Sigmoid colon (tissue), 6 donors: ENCODE measurements at regions not wholly inside any gene's neighbourhood (a gene's known extent, or its start where the extent isn't known, plus 50 kb on each side); places are given as distances from the start of the nearest gene placed in this dataset.

Experiments
- DNase-seq: peaks from one replicate; pipeline ENCODE4 v3.0.0-alpha.2; 2019
- H3K27ac ChIP-seq, 4 donors: fragments of 200-600 bp; sonication (generic); one replicate each; pipeline ENCODE4 v1.5.1; 2016 to 2019; ENCODE audit warnings: mild to moderate bottlenecking in 1 of 4
- H3K27me3 ChIP-seq, 3 donors: fragments of 200-600 bp; sonication (generic); one replicate each; pipeline ENCODE4 v1.5.1; 2019; ENCODE audit warnings: mild to moderate bottlenecking in 1 of 3
- H3K36me3 ChIP-seq, 4 donors: fragments of 200-600 bp; sonication (generic); one replicate each; pipeline ENCODE4 v1.5.1; 2016 to 2019
- H3K4me1 ChIP-seq, 4 donors: fragments of 200-600 bp; sonication (generic); one replicate each; pipeline ENCODE4 v1.5.1; 2017 to 2019
- H3K4me3 ChIP-seq, 4 donors: fragments of 200-600 bp; sonication (generic); one replicate each; pipeline ENCODE4 v1.5.1; 2017 to 2019; ENCODE audit warnings: mild to moderate bottlenecking in 2 of 4, moderate library complexity in 1 of 4
- H3K9me3 ChIP-seq, 4 donors: fragments of 200-600 bp in 3 of 4; sonication (generic) in 3 of 4; one replicate each; pipeline versions ENCODE4 v1.5.1 to v1.6.1; 2013 to 2019
- EP300 ChIP-seq, 4 donors: sonication (generic); formaldehyde crosslinking; IDR thresholded peaks; one replicate each; pipeline ENCODE4 v1.6.1; 2017; ENCODE audit warnings: antibody characterized with exemption in 4 of 4
- POLR2A ChIP-seq, 2 donors: fragments of 450-650 bp; IDR thresholded peaks; one replicate each; pipeline ENCODE4 v1.6.1; 2016; ENCODE audit warnings: antibody characterized with exemption in 2 of 2, mild to moderate bottlenecking in 2 of 2, moderate library complexity in 2 of 2
- POLR2AphosphoS5 ChIP-seq, 4 donors: sonication (generic); formaldehyde crosslinking; IDR thresholded peaks; one replicate each; pipeline ENCODE4 v1.6.1; 2017; ENCODE audit warnings: antibody characterized with exemption in 4 of 4
- WGBS, 2 donors: extraction: QIAGEN DNeasy Blood & Tissue Kit; methylation state at CpG; one replicate each; pipeline ENCODE4 v1.1.7; 2013; 5-methylcytosine and 5-hydroxymethylcytosine counted together
- intact Hi-C: fragments of 100-400 bp; cut with DNase I; formaldehyde crosslinking; loops from one replicate; pipeline ENCODE4 v1.15.1; 2023
- TF ChIP-seq, protein P1 (sequence below), 4 experiments: fragments of 450-650 bp in 3 of 4; fragments of 200-600 bp in 1 of 4; IDR thresholded peaks; one replicate each; pipeline ENCODE4 v1.5.1; 2016 to 2019; ENCODE audit warnings: antibody characterized with exemption in 4 of 4, mild to moderate bottlenecking in 3 of 4, moderate library complexity in 2 of 4
- donor health status: healthy with polysubstance abuse.
- donor health status: healthy.

DNA sequence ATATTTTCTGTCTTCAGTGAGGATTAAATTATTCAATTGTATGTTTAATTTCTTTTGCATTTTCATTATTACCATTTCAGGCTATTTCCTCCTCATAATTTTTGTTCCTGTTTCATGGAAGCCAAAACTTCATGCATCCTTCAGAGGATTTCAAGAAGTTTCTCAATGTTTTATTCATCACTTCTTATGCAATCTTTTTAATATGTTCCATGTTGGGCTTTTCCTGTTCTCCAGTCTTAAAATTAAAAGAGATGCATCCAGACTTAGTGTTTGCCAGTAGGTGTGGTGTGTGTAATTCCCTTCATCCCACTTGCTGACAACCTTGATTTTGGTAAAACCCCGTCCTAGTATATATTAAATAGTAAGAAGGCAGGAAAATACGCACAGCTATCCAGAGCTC lies 190.0 kb downstream of the EN1 start:
- no peaks in the 10 kb centered on the region for H3K9me3 ChIP-seq
- H3K27ac ChIP-seq = no peak overlapping the region
- no peaks in the 10 kb centered on the region for H3K36me3 ChIP-seq
- no peak for DNase-seq
- TF ChIP-seq POLR2AphosphoS5 (IDR thresholded peaks at IDR 0.05) = no peak
- TF ChIP-seq, protein P1, sequence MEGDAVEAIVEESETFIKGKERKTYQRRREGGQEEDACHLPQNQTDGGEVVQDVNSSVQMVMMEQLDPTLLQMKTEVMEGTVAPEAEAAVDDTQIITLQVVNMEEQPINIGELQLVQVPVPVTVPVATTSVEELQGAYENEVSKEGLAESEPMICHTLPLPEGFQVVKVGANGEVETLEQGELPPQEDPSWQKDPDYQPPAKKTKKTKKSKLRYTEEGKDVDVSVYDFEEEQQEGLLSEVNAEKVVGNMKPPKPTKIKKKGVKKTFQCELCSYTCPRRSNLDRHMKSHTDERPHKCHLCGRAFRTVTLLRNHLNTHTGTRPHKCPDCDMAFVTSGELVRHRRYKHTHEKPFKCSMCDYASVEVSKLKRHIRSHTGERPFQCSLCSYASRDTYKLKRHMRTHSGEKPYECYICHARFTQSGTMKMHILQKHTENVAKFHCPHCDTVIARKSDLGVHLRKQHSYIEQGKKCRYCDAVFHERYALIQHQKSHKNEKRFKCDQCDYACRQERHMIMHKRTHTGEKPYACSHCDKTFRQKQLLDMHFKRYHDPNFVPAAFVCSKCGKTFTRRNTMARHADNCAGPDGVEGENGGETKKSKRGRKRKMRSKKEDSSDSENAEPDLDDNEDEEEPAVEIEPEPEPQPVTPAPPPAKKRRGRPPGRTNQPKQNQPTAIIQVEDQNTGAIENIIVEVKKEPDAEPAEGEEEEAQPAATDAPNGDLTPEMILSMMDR (IDR thresholded peaks at IDR 0.05) = no peak
- no peak for TF ChIP-seq POLR2A (IDR thresholded peaks at IDR 0.05)
- TF ChIP-seq EP300 (IDR thresholded peaks at IDR 0.05) = no peak
- no peaks in the 10 kb centered on the region for H3K4me1 ChIP-seq
- intact Hi-C loops = no loop called here
- 89 to 92% methylated on average over 2 of the region's 2 CpGs for WGBS, 2 donors
- no peaks in the 10 kb centered on the region for H3K27me3 ChIP-seq
- H3K4me3 ChIP-seq = no peak overlapping the region

DNA sequence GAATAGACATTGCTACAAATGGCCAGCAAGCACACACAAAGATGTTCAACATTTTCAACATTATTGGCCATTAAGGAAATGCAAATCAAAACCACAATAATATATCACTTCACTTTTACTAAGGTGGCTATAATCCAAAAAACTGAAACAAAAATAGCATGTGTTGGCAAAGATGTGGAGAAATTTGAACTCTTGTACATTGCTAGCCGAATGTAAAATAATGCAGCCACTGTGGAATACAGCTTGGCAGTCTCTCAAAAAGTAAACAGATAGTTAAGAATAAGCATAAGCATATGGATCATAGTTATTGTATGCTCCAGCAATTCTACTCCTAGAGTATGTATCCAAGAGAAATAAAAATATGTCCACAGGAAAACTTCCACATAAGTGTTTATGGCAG lies 192.5 kb downstream of the EN1 start:
- DNase-seq = no peak
- TF ChIP-seq EP300 (IDR thresholded peaks at IDR 0.05) (no peak), POLR2A (IDR thresholded peaks at IDR 0.05) (no peak), POLR2AphosphoS5 (IDR thresholded peaks at IDR 0.05) (no peak)
- TF ChIP-seq, protein P1 (IDR thresholded peaks at IDR 0.05) = no peak
- Histone ChIP-seq H3K4me1 (no peaks in the 10 kb centered on the region), H3K9me3 (peaks cover 0 to 2% (median 0%) of the 10 kb centered on the region in 4 donors), H3K27me3 (no peaks in the 10 kb centered on the region), H3K27ac (no peak overlapping the region), H3K4me3 (no peak overlapping the region), H3K36me3 (no peaks in the 10 kb centered on the region)
- intact Hi-C loops = no loop called here
- 25 to 50% methylated on average over 1 of the region's 1 CpG for WGBS, 2 donors

DNA sequence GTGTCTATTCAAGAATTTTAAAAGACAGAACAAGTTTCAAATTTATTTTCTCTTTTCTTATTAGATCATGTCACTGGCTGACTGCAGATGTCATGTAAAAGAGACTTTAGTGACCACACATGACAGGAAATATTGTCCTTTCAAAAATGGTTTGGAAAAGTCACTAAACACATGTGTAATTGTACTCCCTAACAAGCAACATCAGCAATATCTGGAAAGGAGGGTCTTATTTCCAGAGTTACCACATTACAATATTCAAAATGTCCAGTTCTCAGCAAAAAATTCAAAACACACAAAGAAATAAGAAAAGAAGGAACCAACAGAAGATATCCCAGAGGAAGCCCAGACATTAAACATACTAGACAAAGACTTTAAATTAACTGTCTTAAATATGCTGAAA lies 197.1 kb downstream of the EN1 start:
- DNase-seq = no peak
- Histone ChIP-seq H3K4me1 (no peaks in the 10 kb centered on the region), H3K36me3 (no peaks in the 10 kb centered on the region), H3K9me3 (peaks cover 0 to 2% (median under 1%) of the 10 kb centered on the region in 4 donors), H3K27ac (no peak overlapping the region), H3K4me3 (no peak overlapping the region), H3K27me3 (no peaks in the 10 kb centered on the region)
- intact Hi-C loops = no loop called here
- TF ChIP-seq POLR2A (IDR thresholded peaks at IDR 0.05) (no peak), POLR2AphosphoS5 (IDR thresholded peaks at IDR 0.05) (no peak), EP300 (IDR thresholded peaks at IDR 0.05) (no peak)
- TF ChIP-seq, protein P1 (IDR thresholded peaks at IDR 0.05) = no peak

DNA sequence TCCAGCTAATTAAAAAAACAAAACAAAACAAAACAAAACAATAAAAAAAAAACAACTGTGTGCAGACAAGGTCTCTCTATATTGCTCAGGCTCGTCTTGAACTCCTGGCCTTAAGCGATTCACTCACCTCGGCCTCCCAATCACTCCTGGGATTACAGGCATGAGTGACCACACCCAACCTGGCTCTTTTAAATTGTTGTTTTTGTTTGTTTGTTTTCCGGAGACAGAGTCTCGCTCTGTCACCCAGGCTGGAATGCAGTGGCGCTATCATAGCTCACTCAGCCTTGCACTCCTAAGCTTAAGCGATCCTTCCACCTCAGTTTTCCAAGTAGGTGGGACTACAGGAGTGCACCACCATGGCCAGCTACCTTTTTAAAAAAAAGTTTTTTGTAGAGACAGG lies 201.6 kb downstream of the EN1 start:
- no peak for TF ChIP-seq EP300 (IDR thresholded peaks at IDR 0.05)
- no peak for TF ChIP-seq POLR2A (IDR thresholded peaks at IDR 0.05)
- TF ChIP-seq, protein P1 (IDR thresholded peaks at IDR 0.05) = no peak
- no peak for TF ChIP-seq POLR2AphosphoS5 (IDR thresholded peaks at IDR 0.05)
- no peaks in the 10 kb centered on the region for H3K27me3 ChIP-seq
- H3K9me3 ChIP-seq = peaks cover 0 to 1% (median 0%) of the 10 kb centered on the region in 4 donors
- H3K4me1 ChIP-seq = no peaks in the 10 kb centered on the region
- 63 to 69% methylated on average over 7 of the region's 7 CpGs for WGBS, 2 donors
- intact Hi-C loops = no loop called here
- DNase-seq = no peak
- H3K27ac ChIP-seq = no peak overlapping the region
- H3K4me3 ChIP-seq = no peak overlapping the region
- H3K36me3 ChIP-seq = no peaks in the 10 kb centered on the region

DNA sequence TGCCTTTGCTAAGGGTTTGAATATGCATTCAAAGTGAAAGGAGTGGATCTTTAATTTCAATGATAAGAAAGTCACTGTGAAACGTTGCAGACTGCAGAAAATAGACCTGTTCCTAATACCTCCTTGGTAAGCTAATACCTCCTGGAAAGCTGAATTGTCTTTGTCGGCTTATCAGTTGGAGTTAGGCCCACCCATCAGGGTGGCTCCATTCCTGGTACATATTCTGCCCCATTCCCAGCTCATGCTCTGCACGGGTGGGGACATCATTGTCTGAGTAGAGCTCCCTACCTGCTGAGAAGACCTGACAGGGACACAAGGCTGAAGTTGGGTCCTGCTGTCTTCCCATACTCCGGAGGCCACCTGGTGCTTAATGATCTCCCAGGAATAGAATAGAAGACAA lies 203.3 kb downstream of the EN1 start:
- 42 to 66% methylated on average over 4 of the region's 4 CpGs for WGBS, 2 donors
- Histone ChIP-seq H3K4me1 (no peaks in the 10 kb centered on the region), H3K27me3 (no peaks in the 10 kb centered on the region), H3K4me3 (no peak overlapping the region), H3K9me3 (peaks cover 0 to 1% (median 0%) of the 10 kb centered on the region in 4 donors), H3K36me3 (no peaks in the 10 kb centered on the region), H3K27ac (no peak overlapping the region)
- intact Hi-C loops = no loop called here
- DNase-seq = no peak
- TF ChIP-seq POLR2A (IDR thresholded peaks at IDR 0.05) (no peak), EP300 (IDR thresholded peaks at IDR 0.05) (no peak), POLR2AphosphoS5 (IDR thresholded peaks at IDR 0.05) (no peak)
- TF ChIP-seq, protein P1 (IDR thresholded peaks at IDR 0.05) = no peak
